WERI-Rb-1 (cell line): ENCODE measurements at regions not wholly inside any gene's neighbourhood (a gene's known extent, or its start where the extent isn't known, plus 50 kb on each side); places are given as distances from the start of the nearest gene placed in this dataset.

Source experiments
- DNase-seq: peaks from one replicate; pipeline ENCODE4 v3.0.0-alpha.2; 2020
- H3K27ac ChIP-seq: fragments of 250-450 bp; sonication (Bioruptor Pico); 2 replicates; pipeline ENCODE4 v1.5.1; 2020; ENCODE audit warnings: mild to moderate bottlenecking, moderate library complexity
- H3K27me3 ChIP-seq: fragments of 250-450 bp; sonication (Bioruptor Pico); 2 replicates; pipeline ENCODE4 v1.5.1; 2021; ENCODE audit warnings: mild to moderate bottlenecking, low read depth, moderate library complexity; ENCODE audit not compliant: insufficient read depth, severe bottlenecking
- H3K36me3 ChIP-seq: fragments of 250-450 bp; sonication (Bioruptor Pico); 2 replicates; pipeline ENCODE4 v1.5.1; 2020; ENCODE audit warnings: mild to moderate bottlenecking, moderate library complexity
- H3K4me3 ChIP-seq: 2 replicates; pipeline ENCODE4 v1.5.1; 2011; ENCODE audit warnings: low read depth, mild to moderate bottlenecking, control low read depth, low read length
- H3K9me3 ChIP-seq: fragments of 250-450 bp; sonication (Bioruptor Pico); 2 replicates; pipeline ENCODE4 v1.5.1; 2021; ENCODE audit warnings: mild to moderate bottlenecking, moderate library complexity; ENCODE audit not compliant: severe bottlenecking
- TF ChIP-seq, protein P1 (sequence below): IDR thresholded peaks from 2 replicates; pipeline ENCODE4 v1.5.1; 2011; ENCODE audit warnings: low read depth, mild to moderate bottlenecking, control low read depth, inconsistent platforms, low read length

DNA sequence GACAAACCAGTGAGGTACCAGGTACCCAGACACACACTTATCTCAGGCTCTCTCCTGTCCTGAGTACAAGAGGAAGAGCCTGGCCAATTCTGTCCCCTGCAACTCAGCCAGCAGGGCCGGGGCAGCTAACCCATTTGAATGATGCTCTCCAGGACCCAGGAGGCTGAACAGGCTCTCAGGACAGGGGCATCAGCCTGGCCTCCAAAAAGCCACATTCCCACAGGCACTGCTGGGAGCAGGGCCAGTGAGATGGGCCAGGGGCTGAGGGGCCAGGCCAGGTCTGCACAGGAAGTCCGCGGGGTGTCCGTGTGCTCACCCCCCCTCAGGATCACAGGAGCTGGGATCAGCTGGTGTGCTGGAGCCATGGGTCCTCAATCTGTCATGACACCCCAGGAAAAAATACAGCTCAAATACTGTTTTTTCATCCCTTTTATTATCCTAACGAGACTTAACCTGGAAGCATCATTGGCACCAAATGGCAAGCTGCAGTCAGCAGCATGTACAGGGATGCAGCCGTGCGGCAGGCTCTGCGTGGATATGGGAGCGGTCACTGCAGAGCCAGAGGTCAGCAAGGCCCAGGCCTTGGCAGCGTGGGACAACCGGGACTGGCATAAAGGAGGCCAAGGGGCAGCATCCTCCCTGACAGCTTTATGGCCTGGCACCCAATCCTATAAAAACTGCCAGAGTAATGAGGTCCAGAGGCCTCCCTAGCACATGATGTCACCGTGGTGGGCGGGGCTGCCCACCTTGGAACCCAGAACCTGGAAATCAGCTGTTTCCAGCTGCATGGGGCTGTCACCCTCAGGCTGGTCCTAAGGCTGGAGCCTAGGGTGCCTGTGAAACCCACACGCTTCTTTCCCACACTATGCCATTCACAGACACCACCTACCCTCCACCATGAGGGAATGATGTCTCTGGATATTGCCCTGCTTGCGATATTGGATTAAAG lies 276.7 kb downstream of the C16orf95 start:
- H3K27me3 ChIP-seq, result no peaks in the 10 kb centered on the region
- H3K9me3 ChIP-seq, result no peaks in the 10 kb centered on the region
- TF ChIP-seq, protein P1, sequence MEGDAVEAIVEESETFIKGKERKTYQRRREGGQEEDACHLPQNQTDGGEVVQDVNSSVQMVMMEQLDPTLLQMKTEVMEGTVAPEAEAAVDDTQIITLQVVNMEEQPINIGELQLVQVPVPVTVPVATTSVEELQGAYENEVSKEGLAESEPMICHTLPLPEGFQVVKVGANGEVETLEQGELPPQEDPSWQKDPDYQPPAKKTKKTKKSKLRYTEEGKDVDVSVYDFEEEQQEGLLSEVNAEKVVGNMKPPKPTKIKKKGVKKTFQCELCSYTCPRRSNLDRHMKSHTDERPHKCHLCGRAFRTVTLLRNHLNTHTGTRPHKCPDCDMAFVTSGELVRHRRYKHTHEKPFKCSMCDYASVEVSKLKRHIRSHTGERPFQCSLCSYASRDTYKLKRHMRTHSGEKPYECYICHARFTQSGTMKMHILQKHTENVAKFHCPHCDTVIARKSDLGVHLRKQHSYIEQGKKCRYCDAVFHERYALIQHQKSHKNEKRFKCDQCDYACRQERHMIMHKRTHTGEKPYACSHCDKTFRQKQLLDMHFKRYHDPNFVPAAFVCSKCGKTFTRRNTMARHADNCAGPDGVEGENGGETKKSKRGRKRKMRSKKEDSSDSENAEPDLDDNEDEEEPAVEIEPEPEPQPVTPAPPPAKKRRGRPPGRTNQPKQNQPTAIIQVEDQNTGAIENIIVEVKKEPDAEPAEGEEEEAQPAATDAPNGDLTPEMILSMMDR, result no peak

DNA sequence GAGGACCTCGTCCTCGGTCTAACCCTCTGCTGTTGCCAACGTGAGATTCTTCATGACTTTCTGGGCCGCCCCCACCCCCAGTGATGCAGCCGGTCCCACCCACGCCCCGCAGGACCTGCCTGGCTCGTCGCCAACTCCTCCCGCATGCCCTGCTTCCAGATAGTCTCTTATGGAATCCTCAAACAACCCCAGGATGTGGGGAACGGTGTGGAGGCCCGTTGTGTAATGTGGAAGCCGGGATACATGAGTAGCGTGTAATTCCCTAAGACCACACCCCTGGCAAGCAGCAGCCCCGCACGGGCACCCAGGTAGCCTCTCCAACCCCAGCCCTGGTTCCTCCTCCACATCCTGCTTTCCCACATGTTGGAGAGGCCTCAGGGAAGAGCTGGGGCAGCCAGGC lies 275.9 kb downstream of the C16orf95 start:
- TF ChIP-seq, protein P1, result no peak
- H3K27me3 ChIP-seq, result no peaks in the 10 kb centered on the region
- DNase-seq, result no peak
- no peak overlapping the region for H3K4me3 ChIP-seq
- H3K36me3 ChIP-seq, result no peaks in the 10 kb centered on the region
- H3K27ac ChIP-seq, result no peak overlapping the region
- no peaks in the 10 kb centered on the region for H3K9me3 ChIP-seq

More for the DNA sequence above, 276.7 kb downstream of the C16orf95 start:
- Histone ChIP-seq H3K36me3 (no peaks in the 10 kb centered on the region), H3K27ac (no peak overlapping the region), H3K4me3 (no peak overlapping the region)
- no peak for DNase-seq

DNA sequence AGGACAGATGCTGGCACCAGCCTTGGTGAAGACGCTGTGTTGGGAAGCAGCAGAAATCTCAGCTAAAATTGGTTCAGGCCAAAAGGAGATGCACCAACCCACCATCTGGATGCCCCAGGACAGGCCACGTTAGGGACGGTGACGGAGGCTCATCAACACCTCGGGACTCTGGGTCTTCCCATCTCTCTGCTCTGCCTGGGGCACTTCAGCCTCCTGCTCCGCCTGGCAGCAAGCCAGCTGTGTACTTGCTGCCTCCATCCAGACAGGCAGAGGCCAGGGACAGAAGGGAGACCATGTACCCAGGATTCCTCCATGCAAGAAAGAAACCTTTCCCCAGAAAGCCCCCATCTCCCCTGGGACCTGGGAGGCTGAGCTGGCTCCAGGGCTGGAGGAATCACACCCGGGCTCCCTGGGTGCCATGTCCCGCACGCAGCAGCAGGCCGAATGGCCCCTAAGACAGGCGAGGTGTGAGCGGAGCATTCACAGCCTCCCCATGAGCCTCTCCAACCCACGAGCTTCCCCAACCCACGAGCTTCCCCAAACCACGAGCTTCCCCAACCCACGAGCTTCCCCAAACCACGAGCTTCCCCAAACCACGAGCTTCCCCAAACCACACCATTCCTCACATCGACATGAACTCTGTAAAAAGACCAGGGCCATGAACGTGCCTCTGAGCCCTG lies 274.5 kb downstream of the C16orf95 start:
- H3K4me3 ChIP-seq, result no peak overlapping the region
- H3K36me3 ChIP-seq, result no peaks in the 10 kb centered on the region
- no peaks in the 10 kb centered on the region for H3K9me3 ChIP-seq
- no peak overlapping the region for H3K27ac ChIP-seq
- no peaks in the 10 kb centered on the region for H3K27me3 ChIP-seq
- TF ChIP-seq, protein P1, result no peak
- DNase-seq, result no peak

DNA sequence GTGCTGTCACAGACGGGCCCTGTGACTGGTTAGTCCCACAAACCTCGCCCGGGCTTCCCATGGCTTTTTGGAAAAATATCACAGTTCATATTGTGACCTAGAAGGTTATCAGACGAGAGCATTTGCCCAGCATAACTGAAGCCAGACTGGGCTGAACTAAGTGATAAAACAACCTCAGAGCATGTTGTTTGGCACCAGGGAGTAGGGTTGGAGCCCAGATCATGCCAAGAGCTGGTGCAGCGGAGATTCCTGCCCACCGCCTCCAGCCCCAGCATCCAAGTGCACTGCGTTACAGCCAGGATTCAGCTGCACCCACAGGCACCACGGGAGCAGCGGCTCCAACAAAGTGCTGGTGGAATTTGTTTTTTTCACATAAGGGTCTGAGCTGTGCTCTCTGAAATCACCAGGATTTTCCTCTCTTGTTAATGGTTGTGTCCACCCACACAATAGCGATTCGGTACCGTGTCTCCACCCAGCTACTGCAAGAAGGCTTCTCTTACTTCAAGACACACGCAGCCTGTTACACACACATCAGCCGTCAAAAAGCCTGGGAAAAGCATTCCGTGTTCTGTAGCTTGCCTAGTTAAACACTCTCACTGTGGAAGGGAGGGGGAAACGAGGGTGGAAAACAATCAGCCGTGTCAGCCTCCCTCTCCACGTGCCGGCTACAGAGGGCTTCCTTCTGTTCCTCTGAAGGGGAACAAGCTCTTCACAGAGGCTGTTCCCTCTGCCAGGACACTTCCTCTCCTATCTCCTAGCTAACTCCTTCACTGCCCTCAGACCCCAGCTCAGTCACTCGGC lies 273.8 kb downstream of the C16orf95 start:
- no peak overlapping the region for H3K27ac ChIP-seq

DNA sequence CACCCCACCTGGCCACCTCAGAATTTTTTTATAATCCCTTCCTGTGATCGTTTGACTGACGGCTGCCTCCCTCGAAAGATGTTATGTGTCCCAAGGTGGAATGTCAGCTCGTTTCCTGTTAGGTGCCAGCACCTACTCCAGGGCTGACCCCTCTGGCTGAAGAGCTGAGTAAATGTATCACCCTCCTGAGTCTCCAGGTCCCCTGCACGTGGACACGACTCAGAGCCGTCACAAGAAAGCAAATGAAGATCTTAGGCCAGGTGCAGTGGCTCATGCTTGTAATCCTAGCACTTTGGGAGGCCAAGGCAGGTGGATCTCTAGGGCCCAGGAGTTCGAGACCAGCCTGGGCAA lies 273.2 kb downstream of the C16orf95 start:
- H3K27me3 ChIP-seq, result no peaks in the 10 kb centered on the region
- TF ChIP-seq, protein P1, result no peak
- DNase-seq, result no peak
- no peaks in the 10 kb centered on the region for H3K36me3 ChIP-seq
- H3K27ac ChIP-seq, result no peak overlapping the region
- H3K9me3 ChIP-seq, result no peaks in the 10 kb centered on the region
- no peak overlapping the region for H3K4me3 ChIP-seq

More for the DNA sequence above, 273.8 kb downstream of the C16orf95 start:
- H3K9me3 ChIP-seq, result no peaks in the 10 kb centered on the region
- no peak overlapping the region for H3K4me3 ChIP-seq
- TF ChIP-seq, protein P1, result no peak
- DNase-seq, result no peak
- H3K27me3 ChIP-seq, result no peaks in the 10 kb centered on the region
- H3K36me3 ChIP-seq, result no peaks in the 10 kb centered on the region
